ENCODE measurements at regions not wholly inside any gene's neighbourhood (a gene's known extent, or its start where the extent isn't known, plus 50 kb on each side); places are given as distances from the start of the nearest gene placed in this dataset.

DNA sequence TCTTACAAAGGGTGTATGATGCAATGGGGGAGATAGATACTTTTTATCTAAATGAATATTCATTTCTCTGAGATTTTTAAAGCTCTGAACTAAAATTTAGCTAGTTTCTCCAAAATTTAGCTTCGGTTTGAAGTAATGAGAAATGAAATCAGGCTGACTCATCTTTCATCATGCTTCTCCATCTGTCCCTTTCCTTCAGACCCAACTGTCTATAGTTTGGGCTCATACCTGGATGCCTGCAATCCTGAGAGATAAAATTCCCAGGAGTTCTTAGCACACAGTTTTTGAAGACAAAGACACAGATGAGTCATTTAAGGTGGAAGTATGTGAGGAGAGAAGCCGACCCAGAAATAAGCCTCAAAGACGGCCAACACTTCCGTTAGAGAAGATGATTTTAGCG, 336.4 kb upstream of the CDH20 start (continued):
- no peak for TF ChIP-seq EHF (CRISPR knock-in tag; IDR thresholded peaks at IDR 0.05)
- TF ChIP-seq, protein P1, sequence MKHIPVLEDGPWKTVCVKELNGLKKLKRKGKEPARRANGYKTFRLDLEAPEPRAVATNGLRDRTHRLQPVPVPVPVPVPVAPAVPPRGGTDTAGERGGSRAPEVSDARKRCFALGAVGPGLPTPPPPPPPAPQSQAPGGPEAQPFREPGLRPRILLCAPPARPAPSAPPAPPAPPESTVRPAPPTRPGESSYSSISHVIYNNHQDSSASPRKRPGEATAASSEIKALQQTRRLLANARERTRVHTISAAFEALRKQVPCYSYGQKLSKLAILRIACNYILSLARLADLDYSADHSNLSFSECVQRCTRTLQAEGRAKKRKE (CRISPR knock-in tag; IDR thresholded peaks at IDR 0.05; ENCODE audit: low read depth) = no peak

DNA sequence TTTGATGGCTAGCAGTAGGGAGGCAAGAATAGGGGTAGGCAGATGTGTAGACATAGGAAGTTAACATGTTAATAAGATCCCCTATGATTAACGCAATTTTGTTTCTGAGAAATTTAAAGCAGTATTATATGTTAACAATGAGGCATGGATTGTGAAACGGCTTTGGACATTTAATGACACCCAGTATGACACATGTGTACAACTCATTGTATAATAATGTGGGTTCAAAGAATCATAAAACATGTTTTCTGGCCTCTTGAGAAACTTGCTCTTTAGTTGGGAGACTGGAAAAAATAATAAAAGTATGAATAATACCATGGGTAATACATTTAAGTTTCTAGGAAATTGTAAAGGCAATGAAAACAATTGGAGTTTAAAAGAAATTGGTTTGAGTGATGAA, 332.1 kb upstream of the CDH20 start:
- ChIA-PET POLR2A (no interaction called here), CTCF (no interaction called here)
- no peak for TF ChIP-seq RARB (CRISPR knock-in tag; IDR thresholded peaks at IDR 0.05)
- no peak for TF ChIP-seq MYC (IDR thresholded peaks at IDR 0.05; ENCODE audit: borderline replicate concordance, low read length)
- no peak for TF ChIP-seq NR3C1 (IDR thresholded peaks at IDR 0.05)
- TF ChIP-seq BHLHE40 (IDR thresholded peaks at IDR 0.05; ENCODE audit: low read depth, low read length) = no peak
- TF ChIP-seq SMC3 (IDR thresholded peaks at IDR 0.05) = no peak
- TF ChIP-seq HEYL (CRISPR knock-in tag; IDR thresholded peaks at IDR 0.05) = no peak
- TF ChIP-seq, protein P2, sequence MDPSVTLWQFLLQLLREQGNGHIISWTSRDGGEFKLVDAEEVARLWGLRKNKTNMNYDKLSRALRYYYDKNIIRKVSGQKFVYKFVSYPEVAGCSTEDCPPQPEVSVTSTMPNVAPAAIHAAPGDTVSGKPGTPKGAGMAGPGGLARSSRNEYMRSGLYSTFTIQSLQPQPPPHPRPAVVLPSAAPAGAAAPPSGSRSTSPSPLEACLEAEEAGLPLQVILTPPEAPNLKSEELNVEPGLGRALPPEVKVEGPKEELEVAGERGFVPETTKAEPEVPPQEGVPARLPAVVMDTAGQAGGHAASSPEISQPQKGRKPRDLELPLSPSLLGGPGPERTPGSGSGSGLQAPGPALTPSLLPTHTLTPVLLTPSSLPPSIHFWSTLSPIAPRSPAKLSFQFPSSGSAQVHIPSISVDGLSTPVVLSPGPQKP (IDR thresholded peaks at IDR 0.05; ENCODE audit: low read depth, low read length) = no peak
- no peak for TF ChIP-seq FOSL2 (IDR thresholded peaks at IDR 0.05)
- no peak for TF ChIP-seq FOSL2 (CRISPR knock-in tag; IDR thresholded peaks at IDR 0.05)
- no peak for TF ChIP-seq RNF2 (IDR thresholded peaks at IDR 0.05; ENCODE audit: borderline replicate concordance, low read depth)
- no peak for TF ChIP-seq MAZ (IDR thresholded peaks at IDR 0.05; ENCODE audit: borderline replicate concordance, low read depth, low read length)
- no peak for ATAC-seq
- no peak for DNase-seq (ENCODE audit: low read depth in 1 of 2, low spot score in 1 of 2)
- no peak for FAIRE-seq
- 28% methylated on average over 2 of the region's 2 CpGs for WGBS (ENCODE audit: missing lambda C conversion rate)
- Histone ChIP-seq H3K4me2 (no peak overlapping the region), H3K4me1 (no peaks in the 10 kb centered on the region), H3K4me3 (no peak overlapping the region), H3K9me3 (no peaks in the 10 kb centered on the region), H3K27ac (no peak overlapping the region)

DNA sequence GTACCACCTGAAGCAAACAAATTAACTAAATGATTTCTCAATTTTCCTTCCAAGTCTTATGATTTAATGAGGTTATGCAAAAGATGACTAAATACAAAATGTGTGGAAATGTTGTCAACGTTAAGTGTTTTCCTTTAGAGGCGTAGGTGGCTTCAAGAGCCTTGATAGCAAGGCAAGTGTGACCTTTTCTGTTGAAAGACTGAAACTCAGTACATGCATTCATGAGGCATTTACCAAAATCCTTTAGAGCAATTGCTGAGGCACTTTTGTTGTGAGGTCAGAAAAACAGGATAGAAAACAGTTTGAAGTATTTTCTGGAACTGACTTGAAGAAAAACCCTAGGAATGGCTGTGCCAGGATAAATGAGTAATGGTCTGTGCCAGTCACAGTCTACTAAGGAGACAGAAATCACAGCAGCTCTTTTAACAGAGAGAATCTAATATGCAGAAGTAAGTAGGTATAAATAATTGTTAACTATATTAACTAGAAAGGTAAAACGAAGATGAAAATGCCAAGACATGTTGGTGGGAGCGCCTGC, 326.5 kb upstream of the CDH20 start:
- POLR2A ChIA-PET = no interaction called here
- WGBS (ENCODE audit: missing lambda C conversion rate) = 7% methylated on average over 4 of the region's 4 CpGs
- no peak for TF ChIP-seq CEBPB (IDR thresholded peaks at IDR 0.05)
- TF ChIP-seq SMC3 (IDR thresholded peaks at IDR 0.05) = no peak
- TF ChIP-seq, protein P1 (CRISPR knock-in tag; IDR thresholded peaks at IDR 0.05; ENCODE audit: low read depth) = no peak
- H3K27ac ChIP-seq = no peak overlapping the region
- no peaks in the 10 kb centered on the region for H3K9me3 ChIP-seq
- ATAC-seq = no peak
- no peak for DNase-seq (ENCODE audit: low read depth in 1 of 2, low spot score in 1 of 2)
- CTCF ChIA-PET = no interaction called here
- H3K4me3 ChIP-seq = no peak overlapping the region
- FAIRE-seq = no peak
- H3K4me1 ChIP-seq = no peaks in the 10 kb centered on the region
- H3K4me2 ChIP-seq = no peak overlapping the region

DNA sequence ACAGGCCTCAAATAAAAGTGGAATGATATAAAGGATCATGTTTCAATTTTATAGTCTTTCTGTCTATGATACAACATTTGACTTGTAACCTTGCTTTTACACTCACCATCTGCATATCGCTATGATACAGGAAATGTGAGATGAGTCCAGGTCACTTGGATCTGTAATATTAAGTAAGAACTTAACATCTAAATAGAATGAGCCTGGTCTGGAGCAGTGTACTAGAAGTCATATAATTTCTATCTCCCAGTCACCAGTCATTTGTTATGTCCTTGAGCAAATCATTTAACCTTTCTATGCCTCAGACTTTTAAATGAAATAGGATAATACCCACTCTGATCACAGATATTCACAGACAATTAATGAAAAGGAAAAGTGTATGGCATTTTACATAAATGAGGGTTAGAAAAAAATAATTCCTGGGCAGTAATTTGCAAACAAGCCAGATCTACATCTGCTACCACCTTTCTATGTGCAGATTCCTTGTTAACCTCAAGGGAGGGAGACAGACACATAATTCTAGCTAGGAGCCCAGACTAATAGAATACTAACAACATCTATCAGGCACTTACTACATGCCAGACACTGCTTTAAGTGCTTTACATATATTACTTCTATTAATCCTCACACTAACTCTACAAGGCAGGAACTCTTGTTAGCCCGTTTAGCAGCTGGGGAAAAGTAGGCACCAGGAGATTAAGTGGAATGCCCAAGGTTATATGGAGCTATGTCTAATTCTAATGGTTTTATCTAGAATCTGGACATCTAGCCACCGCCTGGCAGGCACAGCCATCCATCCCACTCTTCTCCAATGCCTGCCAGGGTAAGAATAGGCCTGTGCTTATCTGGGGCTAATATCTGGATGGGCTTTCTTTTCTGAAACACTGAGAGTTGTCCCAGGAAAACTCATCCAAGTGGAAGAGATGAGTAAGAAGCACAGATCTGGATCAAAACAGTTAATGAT, 313.6 kb upstream of the CDH20 start:
- no peak overlapping the region for H3K4me3 ChIP-seq
- no peak overlapping the region for H3K27ac ChIP-seq
- TF ChIP-seq ESRRA (IDR thresholded peaks at IDR 0.05; ENCODE audit: borderline replicate concordance, low read length) = no peak
- FAIRE-seq (no peak), DNase-seq (ENCODE audit: low read depth in 1 of 2, low spot score in 1 of 2) (no peak), ATAC-seq (no peak)
- no peaks in the 10 kb centered on the region for H3K4me1 ChIP-seq
- H3K9me3 ChIP-seq = no peaks in the 10 kb centered on the region
- 1% methylated on average over 3 of the region's 3 CpGs for WGBS (ENCODE audit: missing lambda C conversion rate)
- CTCF ChIA-PET = no interaction called here
- POLR2A ChIA-PET = no interaction called here
- no peak overlapping the region for H3K4me2 ChIP-seq
